OCI-LY1 (cell line): ENCODE measurements at regions not wholly inside any gene's neighbourhood (a gene's known extent, or its start where the extent isn't known, plus 50 kb on each side); places are given as distances from the start of the nearest gene placed in this dataset.

ENCODE experiments used
- CTCF ChIP-seq: fragments of 200-600 bp; sonication (generic), shearing (Covaris generic); IDR thresholded peaks from 2 replicates; pipeline ENCODE4 v1.5.1; 2017; ENCODE audit warnings: mild to moderate bottlenecking, antibody characterized with exemption, low read length, moderate library complexity, mixed read lengths
- EZH2 ChIP-seq: fragments of 200-600 bp; sonication (generic), shearing (Covaris generic); IDR thresholded peaks from 2 replicates; pipeline ENCODE4 v1.8.0; 2017; ENCODE audit warnings: borderline replicate concordance, mixed run types, mild to moderate bottlenecking, antibody characterized with exemption, low read length, moderate library complexity, mixed read lengths

- TF ChIP-seq CTCF: no peak
- no peak for TF ChIP-seq EZH2
Observed at GRCh38 chr20:16828666-16829305, 80.6 kb downstream of the OTOR start.
